HG03097 (cell line): ENCODE measurements at regions not wholly inside any gene's neighbourhood (a gene's known extent, or its start where the extent isn't known, plus 50 kb on each side); places are given as distances from the start of the nearest gene placed in this dataset.

Experiments
- ATAC-seq: cut with Tn5 transposase; IDR thresholded peaks from one replicate; pipeline ENCODE4 v1.9.1; 2021; ENCODE audit not compliant: unreplicated experiment, low FRiP score

DNA sequence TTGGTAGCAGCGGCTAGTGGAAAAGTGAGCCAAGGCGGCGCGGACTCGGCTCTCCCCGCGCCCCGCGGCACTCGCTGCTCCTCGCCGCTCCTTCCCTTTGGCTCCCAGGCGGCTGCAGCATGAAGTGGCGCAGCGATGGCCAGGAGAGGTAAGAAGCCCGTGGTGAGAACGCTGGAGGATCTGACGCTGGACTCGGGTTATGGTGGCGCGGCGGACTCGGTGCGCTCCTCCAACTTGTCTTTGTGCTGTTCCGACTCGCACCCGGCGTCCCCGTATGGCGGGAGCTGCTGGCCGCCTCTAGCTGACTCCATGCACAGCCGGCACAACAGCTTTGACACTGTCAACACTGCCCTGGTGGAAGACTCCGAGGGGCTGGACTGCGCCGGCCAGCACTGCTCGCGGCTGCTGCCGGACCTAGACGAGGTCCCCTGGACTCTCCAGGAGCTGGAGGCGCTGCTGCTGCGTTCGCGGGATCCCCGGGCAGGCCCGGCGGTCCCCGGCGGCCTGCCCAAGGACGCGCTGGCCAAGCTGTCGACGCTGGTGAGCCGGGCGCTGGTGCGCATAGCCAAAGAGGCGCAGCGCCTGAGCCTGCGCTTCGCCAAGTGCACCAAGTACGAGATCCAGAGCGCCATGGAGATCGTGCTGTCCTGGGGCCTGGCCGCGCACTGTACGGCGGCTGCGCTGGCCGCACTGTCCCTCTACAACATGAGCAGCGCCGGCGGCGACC lies 225.6 kb upstream of the CRY1 start:
- no peak for ATAC-seq

DNA sequence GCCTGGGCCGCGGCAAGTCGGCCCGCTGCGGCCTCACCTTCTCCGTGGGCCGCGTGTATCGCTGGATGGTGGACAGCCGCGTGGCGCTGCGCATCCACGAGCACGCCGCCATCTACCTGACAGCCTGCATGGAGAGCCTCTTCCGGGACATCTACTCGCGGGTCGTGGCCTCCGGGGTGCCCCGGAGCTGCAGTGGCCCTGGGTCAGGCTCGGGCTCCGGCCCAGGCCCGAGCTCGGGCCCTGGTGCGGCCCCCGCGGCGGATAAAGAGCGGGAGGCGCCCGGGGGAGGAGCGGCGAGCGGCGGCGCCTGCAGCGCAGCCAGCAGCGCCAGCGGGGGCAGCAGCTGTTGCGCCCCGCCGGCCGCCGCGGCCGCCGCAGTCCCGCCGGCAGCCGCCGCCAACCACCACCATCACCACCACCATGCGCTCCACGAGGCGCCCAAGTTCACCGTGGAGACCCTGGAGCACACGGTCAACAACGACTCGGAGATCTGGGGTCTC lies 226.2 kb upstream of the CRY1 start:
- ATAC-seq = no peak

DNA sequence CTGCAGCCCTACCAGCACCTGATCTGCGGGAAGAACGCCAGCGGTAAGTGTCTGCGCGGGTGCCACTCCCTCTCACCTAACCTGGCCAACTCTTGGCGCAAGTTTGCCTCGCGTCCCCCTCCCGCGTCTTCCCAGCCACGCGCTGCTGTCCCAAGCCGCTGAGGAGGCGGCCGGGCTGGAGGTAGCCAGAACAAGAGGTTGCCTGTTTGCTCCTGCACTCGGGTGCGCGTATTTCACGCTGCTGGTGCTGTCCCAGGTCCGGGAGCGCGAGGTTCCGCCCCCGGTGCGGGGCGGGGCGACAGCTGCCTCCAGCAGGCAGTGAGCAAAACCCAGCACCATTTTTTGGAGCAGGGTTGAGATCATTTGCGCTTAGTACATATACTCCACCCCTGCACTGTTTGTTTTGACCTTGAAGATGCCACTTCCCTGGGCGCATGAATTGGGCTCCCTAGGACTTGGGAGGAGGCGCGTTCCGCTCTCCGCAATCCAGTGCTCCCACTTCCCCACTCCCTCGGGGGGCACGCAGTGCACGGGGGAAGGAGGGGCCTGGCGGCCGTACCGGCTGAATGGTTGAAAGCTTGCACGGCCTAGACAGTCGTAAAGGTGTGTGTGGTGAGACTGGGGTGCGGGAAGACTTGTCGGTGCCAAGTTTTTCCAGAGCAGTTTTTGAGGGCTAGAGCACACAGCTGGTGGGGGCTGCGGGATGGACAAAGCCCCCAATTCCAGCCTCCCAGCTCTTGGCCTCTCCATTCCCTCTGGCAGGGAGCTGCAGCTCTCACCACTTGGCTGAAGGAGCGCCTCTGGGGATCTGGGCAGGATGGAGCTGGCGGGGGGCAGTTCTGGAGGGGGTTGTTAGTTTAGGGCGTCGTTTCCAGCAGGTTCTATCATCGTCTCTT lies 226.9 kb upstream of the CRY1 start:
- ATAC-seq = no peak

DNA sequence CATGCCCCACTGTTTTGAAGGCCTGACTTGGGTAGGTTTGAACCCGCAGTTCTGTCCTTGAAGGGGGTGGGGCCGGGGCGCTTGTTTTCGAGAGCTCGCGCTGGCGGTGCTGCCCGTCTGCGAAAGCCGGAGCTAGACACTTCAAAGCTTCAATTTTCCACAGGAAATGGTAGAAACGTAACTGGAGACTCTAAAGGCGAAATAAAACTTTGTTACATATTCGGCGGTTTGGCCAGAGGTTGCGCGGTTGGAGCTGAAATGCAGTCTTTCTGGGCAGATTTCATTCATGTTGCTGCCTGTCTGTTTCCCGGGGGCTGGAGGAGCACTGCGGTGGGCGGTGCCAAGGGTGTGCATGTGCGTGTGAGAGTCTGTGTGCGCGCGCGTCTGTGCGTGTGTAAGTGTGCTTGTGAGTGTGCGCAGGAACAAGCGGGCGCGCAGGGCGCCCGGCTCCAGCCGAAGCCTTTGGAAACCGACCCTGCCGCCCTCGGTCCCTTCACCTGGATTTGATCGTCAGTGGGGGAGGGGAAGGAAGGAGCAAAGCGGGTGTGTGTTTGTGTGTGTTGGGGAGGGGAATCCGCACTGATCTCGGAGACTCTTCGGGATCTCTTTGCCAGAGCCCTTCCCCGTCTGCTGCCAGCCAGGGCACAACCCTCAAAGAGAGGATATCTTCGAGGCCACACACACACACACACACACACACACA lies 227.7 kb upstream of the CRY1 start:
- no peak for ATAC-seq

DNA sequence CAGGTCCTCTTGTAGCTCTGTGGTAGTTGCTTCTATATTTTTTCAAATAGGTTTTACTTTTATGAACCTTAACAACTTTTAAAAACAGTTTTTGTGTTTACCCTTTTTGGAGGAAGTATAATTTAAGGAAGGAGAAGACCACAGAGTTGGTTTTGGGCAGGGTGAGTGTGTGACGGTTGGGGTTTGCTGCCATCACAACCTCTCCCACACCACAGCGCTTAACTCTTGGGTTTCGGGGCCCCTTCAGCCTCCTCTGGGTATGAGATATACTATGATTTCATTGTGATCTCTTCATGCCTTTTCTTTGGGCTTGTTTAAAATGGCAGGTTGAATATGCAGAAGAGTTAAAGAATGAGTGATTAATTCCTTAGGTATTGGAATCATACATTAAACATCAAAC lies 228.7 kb upstream of the CRY1 start:
- no peak for ATAC-seq

DNA sequence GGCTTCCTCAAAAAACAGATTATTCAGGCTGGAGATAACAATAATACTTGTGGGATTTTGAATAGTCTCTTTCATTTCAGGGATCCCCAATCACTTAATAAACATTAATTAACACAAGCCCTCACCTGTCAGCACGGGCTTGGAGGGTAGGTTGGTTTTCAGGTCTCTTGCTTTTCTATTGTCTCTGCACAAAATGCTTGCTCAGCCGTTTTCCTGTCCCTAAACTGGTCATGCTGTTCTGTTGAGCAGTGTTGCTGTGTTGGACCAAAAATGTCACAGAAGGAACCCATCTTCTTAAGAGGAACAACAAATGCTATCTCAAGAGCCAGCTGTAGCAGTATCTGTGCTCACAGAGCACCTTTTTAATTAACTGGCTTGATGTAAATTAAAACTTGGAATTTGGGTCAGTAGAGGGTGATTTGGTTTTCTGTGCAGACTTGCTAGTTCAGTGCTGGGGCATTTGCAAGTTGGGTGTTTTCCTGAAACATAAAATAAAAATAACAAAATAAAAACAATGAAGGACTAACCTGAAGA lies 231.8 kb upstream of the CRY1 start:
- no peak for ATAC-seq

DNA sequence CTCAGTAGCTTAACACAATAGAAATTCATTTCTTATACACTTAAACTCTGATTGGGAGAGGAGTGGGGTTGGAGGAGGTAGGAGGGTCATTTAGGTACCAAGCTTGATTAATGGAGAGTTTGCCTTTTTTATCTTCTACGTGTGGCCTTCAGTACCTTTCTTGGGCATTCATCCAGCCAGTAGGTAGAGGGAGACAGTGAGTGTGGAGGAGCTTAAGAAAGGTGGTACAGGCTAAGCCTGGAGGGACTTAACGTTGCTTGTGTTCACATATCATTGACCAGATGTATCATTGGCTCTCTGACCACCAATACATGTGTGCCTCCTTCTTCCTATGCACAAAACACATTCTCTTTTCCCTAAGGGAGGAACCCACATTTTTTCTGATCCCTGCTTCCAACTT lies 232.9 kb upstream of the CRY1 start:
- ATAC-seq = no peak

DNA sequence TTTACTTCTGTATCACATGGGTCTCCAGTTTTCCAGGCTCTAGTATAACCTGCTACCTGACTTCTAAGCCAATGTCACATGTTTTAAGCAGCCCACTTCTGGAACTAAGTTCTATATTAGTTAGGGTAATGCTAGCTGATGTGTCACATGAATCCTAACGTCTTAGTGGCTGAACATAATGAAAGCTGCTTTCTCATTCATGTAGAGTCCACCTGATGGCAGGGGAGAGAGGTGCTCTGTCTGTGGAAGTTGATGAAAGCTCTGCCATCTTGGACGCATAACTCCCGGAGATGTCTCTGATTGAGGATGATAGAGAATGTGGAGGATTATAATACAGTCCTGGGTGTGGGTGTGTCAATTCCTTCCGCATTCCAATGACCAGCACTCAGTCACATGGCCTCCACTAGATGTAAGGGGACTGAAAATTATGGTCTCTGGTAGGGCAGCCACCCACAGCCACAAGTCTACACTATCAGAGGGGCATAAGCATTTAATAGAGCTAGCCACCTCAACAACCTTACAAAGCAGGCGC lies 234.4 kb upstream of the CRY1 start:
- no peak for ATAC-seq

DNA sequence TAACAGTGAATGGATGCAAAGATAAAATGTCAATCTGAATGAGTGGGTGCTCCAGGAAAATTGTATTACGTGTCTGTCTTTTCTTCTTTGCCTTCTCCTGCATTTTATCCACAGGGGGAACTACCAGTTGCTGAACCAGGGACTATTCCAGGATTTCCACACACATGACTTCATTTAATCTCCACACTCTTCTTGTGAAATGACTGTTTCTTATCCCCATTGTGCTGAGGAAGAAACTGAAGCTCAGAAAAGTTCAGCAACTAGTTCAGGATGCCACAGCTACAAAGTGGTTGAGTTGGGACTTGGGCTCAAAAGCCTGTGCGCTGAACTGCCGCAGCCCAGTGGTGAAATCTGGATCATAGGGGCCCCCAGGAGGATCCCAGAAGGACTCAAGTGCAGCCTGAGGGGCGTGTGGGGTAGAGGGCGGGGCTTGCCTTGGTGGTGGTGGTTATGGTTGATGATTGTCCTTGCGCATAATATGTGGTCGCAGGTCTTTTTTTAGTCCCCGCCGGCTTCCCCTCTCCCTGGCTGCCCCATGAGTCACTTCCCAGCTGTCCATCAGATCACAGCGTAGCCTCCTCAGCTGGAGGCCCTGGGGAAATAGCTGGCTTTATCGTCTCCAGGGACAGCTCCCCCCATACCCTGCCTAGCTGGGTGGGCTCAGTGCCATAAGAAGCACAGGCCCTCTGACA lies 235.2 kb upstream of the CRY1 start:
- no peak for ATAC-seq

DNA sequence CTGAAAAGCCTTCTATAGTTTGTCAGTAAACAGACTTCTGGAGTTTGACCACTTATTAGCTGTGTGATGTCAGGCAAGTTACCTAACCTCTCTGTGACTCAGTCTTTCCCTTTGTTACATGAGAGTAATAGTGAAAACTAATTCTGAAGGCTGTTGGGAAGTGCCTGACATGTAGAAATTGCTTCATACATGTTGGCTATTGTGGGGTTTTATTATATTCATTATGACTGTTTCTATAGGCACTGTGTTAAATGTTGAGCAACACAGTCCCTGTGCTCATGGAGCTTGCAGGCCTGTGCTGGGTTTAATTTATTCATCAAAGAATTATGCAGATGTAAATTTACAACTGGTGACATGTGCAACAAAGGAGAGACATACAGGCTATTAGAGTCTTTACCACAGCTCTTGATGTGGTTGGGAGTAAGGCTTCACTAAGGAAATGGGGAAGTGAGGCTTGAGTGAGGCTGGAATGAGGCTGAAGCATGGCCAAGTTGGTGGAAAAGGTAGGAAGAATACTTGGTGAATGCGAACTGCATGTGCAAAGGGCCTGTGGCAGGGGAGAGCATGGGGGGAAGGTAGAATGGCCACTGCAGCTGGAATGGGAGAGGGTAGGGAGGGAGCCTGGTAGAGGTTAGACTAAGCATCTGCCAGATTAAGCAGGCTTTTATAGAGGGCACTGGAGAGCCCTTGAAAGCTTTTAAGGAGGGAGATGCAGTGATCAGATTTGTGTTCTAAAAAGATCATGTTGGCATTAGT lies 236.4 kb upstream of the CRY1 start:
- ATAC-seq = no peak

DNA sequence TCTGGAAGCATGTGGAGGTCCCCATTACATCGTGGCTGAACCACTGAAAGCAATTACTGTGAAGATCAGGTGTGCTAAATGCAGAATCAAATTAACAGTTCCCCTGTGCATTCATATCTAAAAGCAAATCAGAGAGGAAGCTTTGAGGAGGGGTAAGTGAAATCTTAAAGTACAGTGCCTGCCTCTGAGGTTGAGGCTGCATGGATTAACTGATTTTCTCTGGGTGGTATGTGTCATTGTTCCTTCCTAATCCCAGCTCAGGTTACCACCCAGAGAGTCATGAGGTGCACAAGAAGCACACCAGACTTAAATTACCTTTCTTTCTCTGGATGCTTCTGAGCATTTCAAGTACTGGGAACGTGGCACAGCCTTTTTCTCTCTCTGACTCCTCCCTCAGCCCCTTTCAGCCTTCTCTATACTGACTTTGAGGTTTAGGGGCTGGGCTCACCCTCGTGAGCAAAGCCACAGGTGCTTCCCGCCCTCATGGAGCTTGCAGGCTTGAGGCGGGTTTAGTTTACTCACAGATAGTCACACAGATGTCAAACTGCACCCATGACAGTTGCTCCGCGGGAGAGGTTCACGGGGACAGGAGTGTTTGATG lies 237.6 kb upstream of the CRY1 start:
- ATAC-seq = no peak

DNA sequence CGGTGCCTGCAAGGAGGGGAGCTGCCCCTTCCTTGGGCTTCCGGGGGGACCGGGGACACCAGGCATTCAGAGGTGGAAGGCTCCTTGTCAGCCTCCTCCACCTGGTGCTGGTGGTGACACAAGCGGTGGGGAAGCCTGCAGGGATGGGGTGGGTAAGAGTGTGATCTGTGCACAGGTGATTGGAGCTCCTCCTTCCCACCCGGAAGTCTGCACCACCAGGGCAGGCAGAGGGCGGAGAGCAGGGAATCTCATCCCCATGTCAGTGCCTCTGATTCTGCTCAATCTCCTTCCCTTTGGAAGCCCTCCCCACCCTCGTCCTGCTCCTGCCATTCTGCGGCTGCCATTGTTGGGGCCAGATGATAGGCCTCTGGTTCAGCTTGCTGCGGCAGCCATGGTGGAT lies 238.1 kb upstream of the CRY1 start:
- no peak for ATAC-seq

DNA sequence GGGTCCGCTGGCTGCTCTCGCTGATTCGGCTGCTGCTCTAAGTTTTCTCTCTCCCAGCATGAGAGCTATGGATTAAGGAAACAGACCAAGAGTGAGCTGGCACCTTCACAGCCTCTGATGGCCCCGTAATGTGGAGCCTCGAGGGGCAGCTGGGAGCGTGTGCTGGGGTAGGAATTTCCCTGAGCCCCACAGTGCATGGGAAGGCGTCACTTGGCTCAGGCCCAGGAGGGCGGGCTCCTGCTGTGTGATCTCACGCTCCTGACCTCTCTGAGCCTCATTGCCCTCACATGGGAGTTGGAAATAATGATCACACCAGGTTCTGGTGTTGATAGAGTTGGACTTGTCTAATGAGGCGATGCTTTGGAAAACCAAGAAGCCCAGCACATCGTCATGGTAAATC lies 238.6 kb upstream of the CRY1 start:
- no peak for ATAC-seq

DNA sequence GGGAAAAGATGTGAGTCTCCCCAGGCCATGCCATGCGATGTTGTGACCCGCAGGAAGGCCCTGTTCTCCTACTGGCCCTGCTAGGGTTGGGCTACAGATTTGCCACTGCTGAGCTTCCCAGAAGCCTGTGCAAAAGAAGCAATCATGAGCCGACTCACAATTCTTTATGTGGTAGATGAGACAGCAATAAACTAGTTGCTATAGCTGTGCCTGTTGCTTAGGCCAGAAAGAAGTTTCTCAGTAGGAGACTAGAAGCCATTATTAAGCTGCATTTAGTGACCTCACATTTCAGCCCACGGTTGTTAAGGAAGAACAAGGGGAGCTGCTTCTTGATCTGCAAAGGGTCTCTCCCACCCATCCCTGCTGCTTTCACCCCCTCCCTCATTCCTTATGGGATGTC lies 239.4 kb upstream of the CRY1 start:
- no peak for ATAC-seq

DNA sequence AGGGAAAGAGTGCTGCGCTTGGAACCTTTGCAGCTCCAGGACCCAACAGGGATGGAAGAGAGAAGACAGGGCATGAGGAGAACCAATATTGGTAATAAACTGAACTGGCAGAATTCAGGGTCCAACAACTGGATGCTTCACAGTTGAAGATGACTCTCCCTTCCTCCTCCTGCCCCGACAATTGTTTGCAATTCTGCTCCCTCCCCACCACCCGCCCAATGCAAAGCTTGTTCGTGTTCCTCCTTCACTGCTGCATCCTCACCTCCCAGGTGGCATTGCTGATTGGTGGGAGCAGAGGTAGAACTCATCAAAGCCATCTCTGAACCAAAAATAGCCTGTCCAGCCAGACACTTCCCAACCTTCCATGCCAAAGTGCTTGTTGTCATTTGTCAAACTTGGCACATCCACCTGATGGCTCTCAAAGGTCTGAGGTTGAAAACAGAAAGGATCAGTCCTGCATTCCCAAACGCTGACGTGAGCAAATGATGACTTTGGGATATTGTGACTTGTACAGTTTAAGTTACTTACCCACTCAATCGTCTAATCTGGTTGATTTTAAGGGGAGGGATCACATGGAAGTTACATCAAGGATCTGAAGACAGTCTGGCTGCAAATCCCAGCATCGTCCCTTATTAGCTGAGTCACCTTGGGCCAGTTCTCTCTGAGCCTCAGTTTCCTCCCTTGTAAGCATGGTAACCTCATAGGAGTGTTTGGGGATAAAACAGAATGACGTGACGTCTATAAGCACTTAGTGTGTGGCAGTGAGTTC lies 242.6 kb upstream of the CRY1 start:
- ATAC-seq = no peak

DNA sequence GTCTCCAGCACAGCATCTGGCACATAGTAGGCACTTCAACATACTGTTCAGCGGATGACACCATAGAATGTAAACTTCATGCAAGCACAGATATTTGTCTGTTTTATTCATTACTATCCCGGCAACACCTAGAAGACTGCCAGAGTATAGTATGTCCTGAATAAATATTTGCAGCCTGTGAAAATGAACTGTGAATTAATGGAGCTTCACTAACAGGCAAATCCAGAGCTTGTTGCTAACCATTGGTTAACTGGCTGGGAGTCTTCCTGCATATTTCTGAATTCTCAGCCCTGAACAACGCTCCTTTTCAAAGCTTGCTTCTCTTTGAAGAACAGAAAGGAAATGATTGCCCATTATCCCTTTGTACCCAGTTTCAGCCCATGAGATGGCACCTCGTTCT lies 243.3 kb upstream of the CRY1 start:
- ATAC-seq = no peak

DNA sequence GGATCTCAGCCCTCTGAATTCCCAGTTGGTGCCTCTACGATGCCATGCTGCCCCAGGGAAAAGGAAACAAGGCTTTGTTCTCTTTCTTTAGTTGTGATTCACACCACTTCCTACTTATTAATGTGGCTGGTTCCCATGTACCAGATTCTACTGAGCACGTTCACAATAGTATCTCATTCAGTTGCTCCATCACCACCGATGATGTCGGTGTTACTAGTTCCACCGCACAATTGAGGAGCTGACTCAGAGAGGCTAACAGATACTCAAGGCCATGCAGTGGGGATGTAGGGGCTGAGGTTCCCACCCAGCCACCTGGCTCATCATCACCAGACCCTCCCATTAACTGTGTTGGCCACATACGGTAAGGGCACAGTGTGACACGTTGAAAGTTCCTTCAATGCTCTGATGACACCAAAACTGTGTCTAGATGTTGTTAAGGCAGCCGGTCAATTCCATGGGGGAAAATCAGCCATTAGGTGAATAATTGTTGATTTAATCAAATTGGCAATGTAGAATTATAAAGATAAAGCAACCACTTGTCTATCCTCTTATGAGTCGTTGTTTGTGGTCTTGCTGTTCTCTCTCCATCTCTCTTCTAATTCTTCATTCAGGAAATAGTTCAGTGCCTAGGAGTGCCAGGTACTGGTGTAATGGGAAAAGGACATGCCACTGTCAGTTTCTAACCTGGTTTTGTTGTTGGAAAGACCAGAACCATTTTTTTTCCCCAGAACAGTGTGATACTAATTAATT lies 244.2 kb upstream of the CRY1 start:
- no peak for ATAC-seq

DNA sequence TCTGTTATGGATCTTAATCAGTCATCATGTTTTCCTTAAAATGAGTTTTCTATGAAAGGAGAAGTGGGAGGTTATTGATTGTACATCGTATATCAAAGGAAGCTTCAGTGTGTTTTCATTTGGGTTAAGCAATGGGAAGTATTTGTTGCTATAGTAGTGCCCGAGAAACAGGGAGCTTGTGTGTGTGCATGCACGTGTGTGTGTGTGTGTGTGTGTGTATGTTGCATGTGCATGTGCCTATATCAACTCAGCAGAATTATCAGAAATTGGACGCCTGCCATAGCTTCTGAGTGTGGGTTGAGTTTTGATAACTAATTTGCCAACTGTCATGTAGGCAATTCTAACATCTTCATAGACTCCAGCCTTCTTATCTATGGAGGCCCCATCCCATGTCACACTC lies 246.1 kb upstream of the CRY1 start:
- ATAC-seq = no peak
